ENCODE measurements at regions not wholly inside any gene's neighbourhood (a gene's known extent, or its start where the extent isn't known, plus 50 kb on each side); places are given as distances from the start of the nearest gene placed in this dataset.

GRCh38 chr11:43619863-43620505 is 60.6 kb upstream of the HSD17B12 start:
- no peaks in the 10 kb centered on the region for H3K36me3 ChIP-seq (ENCODE audit: insufficient read depth in 1 of 2, low read depth in 1 of 2)
- no peaks in the 10 kb centered on the region for H3K9me3 ChIP-seq
- intact Hi-C loops (cut with DNase I), result no loop called here
- no peak overlapping the region for H3K4me3 ChIP-seq
- no peaks in the 10 kb centered on the region for H3K4me1 ChIP-seq
- TF ChIP-seq CTCF (IDR thresholded peaks at IDR 0.05), result no peak
- peaks cover 0 to 3% (median 2%) of the 10 kb centered on the region in 3 donors for H3K27me3 ChIP-seq (ENCODE audit: insufficient read depth in 3 of 3, low read length in 2 of 3)
- DNase-seq (no peak), ATAC-seq (no peak)
- 81 to 86% (median 82%) methylated on average over 4 of the region's 4 CpGs for WGBS, 3 donors
- no peak overlapping the region for H3K27ac ChIP-seq

DNA sequence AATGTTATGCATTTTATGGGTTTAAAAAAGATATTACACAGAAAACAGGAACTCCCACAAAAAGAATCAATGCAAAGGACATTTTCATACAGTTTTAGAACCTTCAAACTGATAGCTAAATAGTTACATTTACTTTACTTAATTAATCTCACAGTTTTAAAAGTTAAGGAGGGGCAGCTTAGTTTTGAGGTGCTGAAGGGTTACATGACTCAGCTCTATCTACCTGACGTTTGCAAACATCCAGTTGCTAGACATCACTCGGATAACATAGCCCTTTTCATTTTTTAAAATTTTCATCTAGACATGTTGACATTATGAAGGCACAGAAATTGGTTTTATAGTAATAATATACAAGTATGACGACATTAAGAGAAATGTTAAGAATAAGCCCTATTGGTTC is 53.7 kb upstream of the HSD17B12 start:
- no peak for TF ChIP-seq CTCF (IDR thresholded peaks at IDR 0.05)
- no peaks in the 10 kb centered on the region for H3K4me1 ChIP-seq
- 58 to 63% (median 59%) methylated on average over 3 of the region's 3 CpGs for WGBS, 3 donors
- no peaks in the 10 kb centered on the region for H3K9me3 ChIP-seq
- H3K36me3 ChIP-seq (ENCODE audit: insufficient read depth in 1 of 2, low read depth in 1 of 2), result no peaks in the 10 kb centered on the region
- no peak overlapping the region for H3K4me3 ChIP-seq
- intact Hi-C loops (cut with DNase I), result no loop called here
- H3K27me3 ChIP-seq (ENCODE audit: insufficient read depth in 3 of 3, low read length in 2 of 3), result peaks cover 0 to 7% (median 4%) of the 10 kb centered on the region in 3 donors
- ATAC-seq (no peak), DNase-seq (no peak)
- H3K27ac ChIP-seq, result no peak overlapping the region

Data from psoas muscle (tissue), 7 donors.